Testis (tissue), 2 donors: ENCODE measurements at regions not wholly inside any gene's neighbourhood (a gene's known extent, or its start where the extent isn't known, plus 50 kb on each side); places are given as distances from the start of the nearest gene placed in this dataset.

ENCODE experiments used
- DNase-seq: peaks from one replicate; pipeline ENCODE4 v3.0.0-alpha.2; 2019
- H3K27ac ChIP-seq, 2 donors: fragments of 200-600 bp; sonication (generic); one replicate each; pipeline ENCODE4 v1.5.1; 2019
- H3K27me3 ChIP-seq: fragments of 200-600 bp; sonication (generic); one replicate; pipeline ENCODE4 v1.5.1; 2019
- H3K36me3 ChIP-seq: fragments of 200-600 bp; sonication (generic); one replicate; pipeline ENCODE4 v1.5.1; 2017; ENCODE audit warnings: low read depth; ENCODE audit errors: missing control alignments
- H3K4me1 ChIP-seq: fragments of 200-600 bp; sonication (generic); one replicate; pipeline ENCODE4 v1.5.1; 2019
- H3K4me3 ChIP-seq, 2 donors: fragments of 200-600 bp; sonication (generic); one replicate each; pipeline ENCODE4 v1.5.1; 2017 to 2019
- H3K9me3 ChIP-seq: fragments of 200-600 bp; sonication (generic); one replicate; pipeline ENCODE4 v1.5.1; 2017
- POLR2A ChIP-seq: fragments of 450-650 bp; IDR thresholded peaks from one replicate; pipeline ENCODE4 v1.6.1; 2017; ENCODE audit warnings: antibody characterized with exemption, mild to moderate bottlenecking, moderate library complexity
- WGBS, 2 donors: methylation state at CpG; one replicate each; pipeline ENCODE4 v1.1.5; 2018; 5-methylcytosine and 5-hydroxymethylcytosine counted together
- intact Hi-C: fragments of 100-400 bp; cut with DNase I; formaldehyde crosslinking; loops from one replicate; pipeline ENCODE4 v1.15.1; 2023; ENCODE audit warnings: low total_unique reads
- TF ChIP-seq, protein P1 (sequence below), 3 experiments: fragments of 450-650 bp in 2 of 3; fragments of 200-600 bp in 1 of 3; sonication (generic) in 1 of 3; IDR thresholded peaks; one replicate each; pipeline ENCODE4 v1.5.1; 2016 to 2019; ENCODE audit warnings: antibody characterized with exemption in 3 of 3, mild to moderate bottlenecking in 2 of 3, moderate library complexity in 1 of 3

DNA sequence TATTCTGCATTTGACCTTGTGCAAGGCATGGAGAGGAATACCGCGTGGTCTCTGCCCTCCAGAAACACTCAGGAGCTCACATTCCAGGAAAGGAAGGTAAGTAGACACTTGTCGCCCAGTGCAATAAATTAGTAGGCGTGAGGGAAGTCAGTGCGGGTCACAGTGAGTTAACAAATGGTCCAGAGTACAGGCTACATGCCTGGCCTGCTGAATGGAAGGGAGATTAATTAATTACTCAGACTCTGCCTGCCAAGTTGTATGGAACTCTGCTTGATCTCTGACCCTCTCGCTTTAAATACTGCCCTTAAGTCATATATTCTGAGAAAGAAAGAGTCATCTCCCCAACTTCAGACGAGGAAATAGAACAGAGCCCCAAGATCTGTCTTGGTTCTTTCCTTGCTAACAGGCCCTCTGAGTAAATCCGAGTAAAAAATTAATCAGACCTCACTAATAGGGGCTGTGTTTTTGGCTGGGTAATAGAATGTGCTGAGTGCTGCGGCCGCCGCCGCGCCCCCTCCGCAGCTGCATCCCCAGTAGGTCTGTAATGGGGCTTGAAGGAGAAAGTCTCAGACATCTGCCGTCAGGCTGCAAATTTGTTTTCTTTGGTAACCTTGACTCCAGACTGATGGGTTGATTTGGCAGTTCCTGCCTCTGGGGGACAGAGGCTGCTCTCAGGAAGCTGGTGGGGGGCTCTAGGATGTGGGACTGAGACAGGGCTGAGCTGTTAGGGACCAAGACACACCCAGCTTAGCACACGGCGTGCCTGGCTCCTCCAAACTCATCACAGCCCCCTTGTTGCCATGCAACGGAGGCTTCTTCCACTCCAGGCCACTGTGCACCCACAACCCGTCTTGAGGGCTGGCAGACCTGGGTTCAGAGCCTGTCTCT is 144.4 kb downstream of the NSG2 start:
- Histone ChIP-seq H3K4me1 (no peaks in the 10 kb centered on the region), H3K27ac (no peak overlapping the region), H3K4me3 (no peak overlapping the region), H3K36me3 (no peaks in the 10 kb centered on the region), H3K27me3 (no peaks in the 10 kb centered on the region), H3K9me3 (no peaks in the 10 kb centered on the region)
- intact Hi-C loops: no loop called here
- WGBS, 2 donors: 31 to 42% methylated on average over 19 of the region's 19 CpGs
- no peak for DNase-seq
- TF ChIP-seq, protein P1, sequence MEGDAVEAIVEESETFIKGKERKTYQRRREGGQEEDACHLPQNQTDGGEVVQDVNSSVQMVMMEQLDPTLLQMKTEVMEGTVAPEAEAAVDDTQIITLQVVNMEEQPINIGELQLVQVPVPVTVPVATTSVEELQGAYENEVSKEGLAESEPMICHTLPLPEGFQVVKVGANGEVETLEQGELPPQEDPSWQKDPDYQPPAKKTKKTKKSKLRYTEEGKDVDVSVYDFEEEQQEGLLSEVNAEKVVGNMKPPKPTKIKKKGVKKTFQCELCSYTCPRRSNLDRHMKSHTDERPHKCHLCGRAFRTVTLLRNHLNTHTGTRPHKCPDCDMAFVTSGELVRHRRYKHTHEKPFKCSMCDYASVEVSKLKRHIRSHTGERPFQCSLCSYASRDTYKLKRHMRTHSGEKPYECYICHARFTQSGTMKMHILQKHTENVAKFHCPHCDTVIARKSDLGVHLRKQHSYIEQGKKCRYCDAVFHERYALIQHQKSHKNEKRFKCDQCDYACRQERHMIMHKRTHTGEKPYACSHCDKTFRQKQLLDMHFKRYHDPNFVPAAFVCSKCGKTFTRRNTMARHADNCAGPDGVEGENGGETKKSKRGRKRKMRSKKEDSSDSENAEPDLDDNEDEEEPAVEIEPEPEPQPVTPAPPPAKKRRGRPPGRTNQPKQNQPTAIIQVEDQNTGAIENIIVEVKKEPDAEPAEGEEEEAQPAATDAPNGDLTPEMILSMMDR (IDR thresholded peaks at IDR 0.05): no peak
- no peak for TF ChIP-seq POLR2A

DNA sequence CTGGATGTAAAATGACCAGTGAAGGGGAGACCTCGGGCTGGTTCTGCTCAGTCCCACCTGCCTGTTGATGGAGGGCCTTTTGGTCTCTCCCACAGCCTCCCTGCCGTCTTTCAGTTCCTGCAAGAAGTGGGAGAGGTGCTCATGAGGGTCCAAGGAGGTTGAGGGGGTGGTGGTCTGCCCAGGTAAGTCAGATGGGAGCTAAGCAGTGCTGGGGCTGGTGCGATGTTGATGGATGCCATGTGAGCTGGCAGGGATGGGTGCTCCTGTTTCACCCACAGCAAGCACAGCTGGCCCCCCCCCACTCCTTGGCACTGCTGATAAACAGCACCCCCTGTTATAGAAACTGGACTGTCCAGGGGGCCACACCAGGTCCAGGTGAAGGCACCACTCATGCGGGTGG is 145.6 kb downstream of the NSG2 start:
- no peak overlapping the region for H3K4me3 ChIP-seq
- no peaks in the 10 kb centered on the region for H3K27me3 ChIP-seq
- no peak overlapping the region for H3K27ac ChIP-seq
- intact Hi-C loops: no loop called here
- no peaks in the 10 kb centered on the region for H3K4me1 ChIP-seq
- no peaks in the 10 kb centered on the region for H3K9me3 ChIP-seq
- H3K36me3 ChIP-seq: no peaks in the 10 kb centered on the region
- WGBS, 2 donors: 85 to 89% methylated on average over 3 to 4 of the region's 4 CpGs
- TF ChIP-seq, protein P1 (IDR thresholded peaks at IDR 0.05): no peak
- TF ChIP-seq POLR2A: no peak
- DNase-seq: no peak

DNA sequence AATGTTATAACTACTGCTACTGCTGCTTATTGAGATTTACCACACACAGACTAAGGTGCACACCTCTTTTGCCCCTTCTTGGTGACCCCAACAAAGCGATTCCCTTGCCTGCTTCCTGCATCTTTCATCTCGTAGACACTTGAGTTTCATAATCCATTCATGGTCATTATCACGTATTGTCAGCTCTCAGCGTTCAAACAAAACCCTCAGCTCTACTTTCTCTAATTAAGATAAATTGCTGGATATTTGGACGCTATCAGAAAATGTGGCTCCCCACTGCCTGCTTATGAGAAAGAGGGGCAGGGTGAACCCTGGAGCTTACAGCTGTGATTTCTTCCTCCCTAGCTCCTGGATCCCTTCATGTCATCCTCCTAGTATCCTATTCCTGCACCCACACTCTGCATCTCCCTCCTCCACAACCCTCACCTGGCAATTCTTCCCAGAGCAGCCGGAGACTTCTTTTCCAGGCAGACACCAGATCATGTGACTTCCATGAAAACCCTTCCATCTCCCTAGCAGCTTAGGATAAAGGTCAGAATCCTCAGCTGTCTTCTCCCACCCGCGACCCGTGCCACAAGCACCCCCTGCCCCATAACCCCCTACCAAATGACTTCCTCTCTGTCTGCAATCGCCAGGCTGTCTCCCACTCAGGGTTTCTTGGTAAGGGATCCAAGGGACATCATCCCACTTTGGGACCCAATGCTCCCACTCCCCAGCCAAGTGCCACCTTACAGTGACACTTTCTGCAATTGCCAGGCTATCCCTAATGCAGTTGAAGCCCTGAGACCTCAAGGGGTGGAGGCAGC is 146.5 kb downstream of the NSG2 start:
- 82 to 93% methylated on average over 10 of the region's 10 CpGs for WGBS, 2 donors
- no peaks in the 10 kb centered on the region for H3K36me3 ChIP-seq
- H3K4me3 ChIP-seq: no peak overlapping the region
- intact Hi-C loops: no loop called here
- DNase-seq: no peak
- H3K9me3 ChIP-seq: no peaks in the 10 kb centered on the region
- no peak overlapping the region for H3K27ac ChIP-seq
- H3K4me1 ChIP-seq: peaks cover 1% of the 10 kb centered on the region
- TF ChIP-seq, protein P1 (IDR thresholded peaks at IDR 0.05): no peak
- no peak for TF ChIP-seq POLR2A
- no peaks in the 10 kb centered on the region for H3K27me3 ChIP-seq

DNA sequence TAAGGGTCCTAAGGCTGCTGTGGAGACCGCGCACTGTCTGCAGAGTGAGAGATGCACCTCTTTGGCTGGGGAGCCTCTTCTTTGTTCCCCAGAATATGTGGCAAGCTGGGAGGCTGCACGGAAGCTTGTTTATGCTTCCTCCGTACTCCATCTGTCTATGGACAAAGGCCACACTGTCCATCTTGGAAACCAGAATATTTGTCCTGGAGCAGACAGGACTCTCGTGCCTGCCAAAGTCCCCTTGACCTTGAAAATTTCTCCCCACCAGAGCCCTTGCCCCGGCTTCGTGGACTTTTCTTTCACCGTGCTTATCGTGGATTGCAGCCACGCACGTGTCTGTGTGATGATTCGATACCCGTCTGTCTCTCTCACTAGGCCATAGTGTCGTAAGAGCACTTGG is 147.4 kb downstream of the NSG2 start:
- TF ChIP-seq POLR2A: no peak
- TF ChIP-seq, protein P1 (IDR thresholded peaks at IDR 0.05): no peak
- H3K27ac ChIP-seq: no peak overlapping the region
- H3K36me3 ChIP-seq: no peaks in the 10 kb centered on the region
- no peak for DNase-seq
- H3K9me3 ChIP-seq: no peaks in the 10 kb centered on the region
- intact Hi-C loops: no loop called here
- 49 to 57% methylated on average over 12 to 14 of the region's 14 CpGs for WGBS, 2 donors
- peaks cover 10% of the 10 kb centered on the region for H3K4me1 ChIP-seq
- H3K4me3 ChIP-seq: no peak overlapping the region
- no peaks in the 10 kb centered on the region for H3K27me3 ChIP-seq
